ENCODE measurements at regions not wholly inside any gene's neighbourhood (a gene's known extent, or its start where the extent isn't known, plus 50 kb on each side); places are given as distances from the start of the nearest gene placed in this dataset.
"Not testable (repeated sequence)": the region's sequence is repeated elsewhere in the genome, so short reads cannot be mapped to it uniquely, and the experiment has no call there.

DNA sequence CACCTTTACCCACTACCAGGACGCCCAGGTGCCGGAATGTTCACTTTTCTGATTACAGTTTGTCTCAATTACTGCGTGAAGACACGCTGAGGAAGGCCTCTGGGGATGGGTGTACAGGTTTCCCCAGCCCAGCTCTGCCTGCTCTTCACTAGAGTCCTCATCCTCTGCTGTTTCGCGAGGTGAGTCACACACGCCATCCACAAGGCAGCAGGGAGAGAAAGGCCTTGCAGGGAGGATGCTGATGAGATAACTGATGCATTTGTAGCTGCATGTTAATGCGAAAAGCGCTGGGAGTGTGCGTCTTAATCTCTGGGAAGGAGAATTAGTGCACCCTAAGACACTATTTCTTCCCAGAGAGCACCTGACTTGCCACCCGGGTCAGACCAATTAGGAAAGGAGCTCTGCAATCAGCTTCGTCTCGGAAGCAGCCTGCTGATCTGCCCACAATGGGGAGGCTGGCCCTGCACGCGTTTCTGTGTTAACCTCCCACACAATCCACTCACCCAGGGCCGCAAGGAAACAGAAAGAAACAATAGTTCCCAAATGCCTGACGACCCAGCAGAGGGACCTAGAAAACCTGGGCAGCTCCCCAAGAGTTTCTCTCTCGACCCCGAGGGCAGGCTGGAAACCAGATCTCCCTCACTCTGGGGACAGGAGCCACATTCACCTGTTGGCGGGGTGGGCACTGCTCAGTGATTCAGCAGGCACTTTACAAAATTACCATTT is 578.7 kb downstream of the GLRX3 start:
- H3K9me3 ChIP-seq (ENCODE audit: insufficient read depth, low read length): no peaks in the 10 kb centered on the region
- H3K4me1 ChIP-seq (ENCODE audit: low read length): no peaks in the 10 kb centered on the region

DNA sequence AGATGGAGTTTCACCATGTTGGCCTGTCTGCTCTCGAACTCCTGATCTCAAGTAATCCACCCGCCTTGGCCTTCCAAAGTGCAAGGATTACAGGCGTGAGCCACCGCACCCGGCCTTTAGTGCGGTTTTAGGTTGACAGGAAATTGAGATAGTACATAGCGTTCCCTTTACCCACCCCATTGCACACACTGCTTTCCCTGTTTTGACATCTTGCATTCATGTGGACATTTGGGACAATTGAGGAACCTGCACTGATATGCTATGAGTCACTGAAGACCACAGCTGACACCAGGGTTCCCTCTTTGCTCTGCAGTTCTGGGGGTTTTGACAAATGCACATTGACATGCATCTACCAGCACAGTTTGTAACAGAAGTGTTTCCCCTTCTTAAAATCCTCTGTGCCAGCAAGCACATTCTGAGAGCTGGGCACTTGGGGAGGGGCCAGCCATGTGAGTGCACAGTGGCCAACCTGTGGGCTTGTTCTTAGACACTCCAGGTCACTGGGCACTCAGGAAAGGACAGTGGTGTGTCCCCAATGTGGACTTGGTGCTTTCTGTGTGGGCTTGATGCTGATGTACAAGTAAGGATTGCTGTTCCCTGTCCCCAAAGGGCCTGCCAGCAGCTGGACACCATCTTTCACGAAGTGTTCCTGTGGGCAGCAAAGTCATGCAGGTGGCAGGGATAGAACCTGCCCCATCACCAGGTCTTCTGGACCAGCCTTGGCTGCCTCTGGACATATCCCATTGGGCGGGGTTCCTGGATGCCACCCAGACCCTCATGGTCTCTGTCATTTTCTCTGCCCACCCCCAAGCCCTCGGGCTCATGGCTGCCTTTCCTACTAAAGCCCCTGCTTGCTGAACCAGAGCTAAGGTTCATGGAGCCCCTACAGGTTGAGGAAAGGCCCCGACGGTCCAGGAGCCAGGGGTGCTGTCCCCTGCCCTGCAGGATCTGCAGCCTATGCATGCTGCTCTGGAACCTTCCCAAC is 579.8 kb downstream of the GLRX3 start:
- Histone ChIP-seq H3K9me3 (ENCODE audit: insufficient read depth, low read length) (no peaks in the 10 kb centered on the region), H4K20me1 (ENCODE audit: insufficient read depth, low read length) (no peaks in the 10 kb centered on the region), H3K4me2 (ENCODE audit: low read length) (no peak overlapping the region), H3K4me1 (ENCODE audit: low read length) (no peaks in the 10 kb centered on the region), H3K79me2 (ENCODE audit: low read length) (no peaks in the 10 kb centered on the region), H3K36me3 (replicated peaks; ENCODE audit: low read depth, low read length) (no peaks in the 10 kb centered on the region), H3K4me3 (ENCODE audit: low read length) (no peak overlapping the region), H3K9ac (ENCODE audit: low read length) (no peak overlapping the region), H3K27ac (ENCODE audit: low read length) (no peak overlapping the region), H3K27me3 (ENCODE audit: low read depth, low read length) (no peaks in the 10 kb centered on the region), H2AFZ (ENCODE audit: low read depth, low read length) (no peak overlapping the region)
- TF ChIP-seq, protein P1, sequence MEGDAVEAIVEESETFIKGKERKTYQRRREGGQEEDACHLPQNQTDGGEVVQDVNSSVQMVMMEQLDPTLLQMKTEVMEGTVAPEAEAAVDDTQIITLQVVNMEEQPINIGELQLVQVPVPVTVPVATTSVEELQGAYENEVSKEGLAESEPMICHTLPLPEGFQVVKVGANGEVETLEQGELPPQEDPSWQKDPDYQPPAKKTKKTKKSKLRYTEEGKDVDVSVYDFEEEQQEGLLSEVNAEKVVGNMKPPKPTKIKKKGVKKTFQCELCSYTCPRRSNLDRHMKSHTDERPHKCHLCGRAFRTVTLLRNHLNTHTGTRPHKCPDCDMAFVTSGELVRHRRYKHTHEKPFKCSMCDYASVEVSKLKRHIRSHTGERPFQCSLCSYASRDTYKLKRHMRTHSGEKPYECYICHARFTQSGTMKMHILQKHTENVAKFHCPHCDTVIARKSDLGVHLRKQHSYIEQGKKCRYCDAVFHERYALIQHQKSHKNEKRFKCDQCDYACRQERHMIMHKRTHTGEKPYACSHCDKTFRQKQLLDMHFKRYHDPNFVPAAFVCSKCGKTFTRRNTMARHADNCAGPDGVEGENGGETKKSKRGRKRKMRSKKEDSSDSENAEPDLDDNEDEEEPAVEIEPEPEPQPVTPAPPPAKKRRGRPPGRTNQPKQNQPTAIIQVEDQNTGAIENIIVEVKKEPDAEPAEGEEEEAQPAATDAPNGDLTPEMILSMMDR (IDR thresholded peaks at IDR 0.05; ENCODE audit: low read depth, low read length): no peak
- TF ChIP-seq EZH2phosphoT487 (IDR thresholded peaks at IDR 0.05; ENCODE audit: low read depth): no peak

More for the DNA sequence above, 578.7 kb downstream of the GLRX3 start:
- Histone ChIP-seq H2AFZ (ENCODE audit: low read depth, low read length) (no peak overlapping the region), H3K4me2 (ENCODE audit: low read length) (no peak overlapping the region), H3K79me2 (ENCODE audit: low read length) (no peaks in the 10 kb centered on the region), H3K9ac (ENCODE audit: low read length) (no peak overlapping the region), H3K27me3 (ENCODE audit: low read depth, low read length) (no peaks in the 10 kb centered on the region), H4K20me1 (ENCODE audit: insufficient read depth, low read length) (no peaks in the 10 kb centered on the region), H3K27ac (ENCODE audit: low read length) (no peak overlapping the region), H3K4me3 (ENCODE audit: low read length) (no peak overlapping the region), H3K36me3 (replicated peaks; ENCODE audit: low read depth, low read length) (no peaks in the 10 kb centered on the region)
- no peak for TF ChIP-seq EZH2phosphoT487 (IDR thresholded peaks at IDR 0.05; ENCODE audit: low read depth)
- TF ChIP-seq, protein P1 (IDR thresholded peaks at IDR 0.05; ENCODE audit: low read depth, low read length): no peak

DNA sequence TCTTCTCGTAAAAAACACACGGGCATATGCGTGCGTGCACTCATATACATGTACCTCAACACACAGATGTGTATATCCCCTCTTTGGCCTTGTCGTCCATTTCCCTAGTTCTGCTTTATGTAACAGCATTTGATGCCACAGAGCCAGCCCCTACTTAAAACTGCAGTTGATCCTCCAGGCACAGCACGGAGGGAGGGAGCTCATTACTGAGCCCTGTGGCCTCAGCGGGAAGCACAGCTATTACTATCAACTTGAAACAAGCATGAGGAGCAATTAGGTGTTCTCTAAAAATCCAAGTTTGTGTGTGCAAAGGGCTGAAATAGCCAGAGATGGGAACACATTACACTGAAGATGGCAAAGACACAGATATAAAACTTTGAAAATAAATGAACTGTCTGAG is 580.9 kb downstream of the GLRX3 start:
- no peaks in the 10 kb centered on the region for H3K27me3 ChIP-seq (ENCODE audit: low read depth, low read length)
- H3K9me3 ChIP-seq (ENCODE audit: insufficient read depth, low read length): no peaks in the 10 kb centered on the region
- H3K79me2 ChIP-seq (ENCODE audit: low read length): no peaks in the 10 kb centered on the region
- H3K27ac ChIP-seq (ENCODE audit: low read length): no peak overlapping the region
- no peaks in the 10 kb centered on the region for H4K20me1 ChIP-seq (ENCODE audit: insufficient read depth, low read length)
- no peak overlapping the region for H3K4me3 ChIP-seq (ENCODE audit: low read length)
- no peak overlapping the region for H2AFZ ChIP-seq (ENCODE audit: low read depth, low read length)
- H3K4me1 ChIP-seq (ENCODE audit: low read length): no peaks in the 10 kb centered on the region
- H3K36me3 ChIP-seq (replicated peaks; ENCODE audit: low read depth, low read length): no peaks in the 10 kb centered on the region
- H3K9ac ChIP-seq (ENCODE audit: low read length): no peak overlapping the region
- TF ChIP-seq EZH2phosphoT487 (IDR thresholded peaks at IDR 0.05; ENCODE audit: low read depth): no peak
- TF ChIP-seq, protein P1 (IDR thresholded peaks at IDR 0.05; ENCODE audit: low read depth, low read length): no peak
- no peak overlapping the region for H3K4me2 ChIP-seq (ENCODE audit: low read length)

DNA sequence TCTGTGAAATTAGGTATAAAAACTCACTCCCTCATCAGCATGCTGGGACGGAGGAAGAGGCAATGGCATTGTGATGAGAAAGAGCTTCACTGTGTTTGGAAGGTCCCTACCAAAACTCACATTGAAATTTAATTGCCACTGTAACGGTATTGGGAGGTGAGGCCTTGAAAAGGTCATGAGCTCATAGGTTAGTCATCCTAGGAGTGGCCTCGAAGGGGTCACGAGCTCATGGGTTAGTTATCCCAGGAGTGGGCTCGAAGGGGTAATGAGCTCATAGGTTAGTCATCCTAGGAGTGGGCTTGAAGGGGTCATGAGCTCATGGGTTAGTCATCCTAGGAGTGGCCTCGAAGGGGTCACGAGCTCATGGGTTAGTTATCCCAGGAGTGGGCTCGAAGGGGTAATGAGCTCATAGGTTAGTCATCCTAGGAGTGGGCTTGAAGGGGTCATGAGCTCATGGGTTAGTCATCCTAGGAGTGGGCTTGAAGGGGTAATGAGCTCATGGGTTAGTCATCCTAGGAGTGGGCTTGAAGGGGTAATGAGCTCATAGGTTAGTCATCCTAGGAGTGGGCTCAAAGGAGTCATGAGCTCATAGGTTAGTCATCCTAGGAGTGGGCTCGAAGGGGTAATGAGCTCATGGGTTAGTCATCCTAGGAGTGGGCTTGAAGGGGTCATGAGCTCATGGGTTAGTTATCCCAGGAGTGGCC is 582.7 kb downstream of the GLRX3 start:
- not testable (repeated sequence) for H3K4me3 ChIP-seq (ENCODE audit: low read length); H3K79me2 ChIP-seq (ENCODE audit: low read length); H4K20me1 ChIP-seq (ENCODE audit: insufficient read depth, low read length); H3K4me1 ChIP-seq (ENCODE audit: low read length); H3K36me3 ChIP-seq (replicated peaks; ENCODE audit: low read depth, low read length); H3K9ac ChIP-seq (ENCODE audit: low read length); H3K4me2 ChIP-seq (ENCODE audit: low read length); H2AFZ ChIP-seq (ENCODE audit: low read depth, low read length); H3K27ac ChIP-seq (ENCODE audit: low read length); H3K27me3 ChIP-seq (ENCODE audit: low read depth, low read length); H3K9me3 ChIP-seq (ENCODE audit: insufficient read depth, low read length)

Data from OCI-LY3 (cell line).